Body of pancreas (tissue), 4 donors: ENCODE measurements at regions not wholly inside any gene's neighbourhood (a gene's known extent, or its start where the extent isn't known, plus 50 kb on each side); places are given as distances from the start of the nearest gene placed in this dataset.

ENCODE experiments used
- ATAC-seq: fragments of 150-250 bp; one replicate; pipeline ENCODE4 v1.9.1; 2016
- DNase-seq, 4 donors: peaks; one replicate each; pipeline ENCODE4 v3.0.0-alpha.2; 2019
- H3K27ac ChIP-seq, 4 donors: fragments of 200-600 bp; sonication (generic); 1 replicate in 3 of 4; 2 replicates in 1 of 4; pipeline versions ENCODE4 v1.5.1 to v1.6.1; 2016 to 2019; ENCODE audit warnings: mild to moderate bottlenecking in 1 of 4, mixed read lengths in 1 of 4, moderate library complexity in 1 of 4
- H3K27me3 ChIP-seq, 2 donors: fragments of 200-600 bp; sonication (generic); one replicate each; pipeline ENCODE4 v1.6.0; 2016; ENCODE audit warnings: mild to moderate bottlenecking in 1 of 2
- H3K36me3 ChIP-seq, 2 donors: fragments of 200-600 bp; sonication (generic); replicated peaks in 1 of 2; 2 replicates each; pipeline ENCODE4 v1.5.1; 2016; ENCODE audit warnings: low read depth in 2 of 2; ENCODE audit not compliant: insufficient read depth in 1 of 2
- H3K4me1 ChIP-seq: fragments of 200-600 bp; sonication (generic); one replicate; pipeline ENCODE4 v1.6.0; 2016
- H3K4me3 ChIP-seq, 2 donors: fragments of 200-600 bp; sonication (generic); 1 replicate in 1 of 2; 2 replicates in 1 of 2; pipeline ENCODE4 v1.5.1; 2016 to 2019
- H3K9me3 ChIP-seq, 3 donors: fragments of 200-600 bp; sonication (generic); 1 replicate in 2 of 3; 2 replicates in 1 of 3; pipeline ENCODE4 v1.5.1; 2016
- POLR2A ChIP-seq, 3 donors: fragments of 450-650 bp; IDR thresholded peaks; one replicate each; pipeline ENCODE4 v1.6.1; 2016; ENCODE audit warnings: antibody characterized with exemption in 3 of 3, mild to moderate bottlenecking in 2 of 3
- WGBS, 2 donors: methylation state at CpG; one replicate each; pipeline ENCODE4 v1.1.5; 2017; 5-methylcytosine and 5-hydroxymethylcytosine counted together
- intact Hi-C: fragments of 100-400 bp; cut with DNase I; formaldehyde crosslinking; loops from one replicate; pipeline ENCODE4 v1.15.1; 2023
- TF ChIP-seq, protein P1 (sequence below), 7 experiments: fragments of 450-650 bp in 4 of 7; fragments of 200-600 bp in 3 of 7; sonication (generic) in 3 of 7; IDR thresholded peaks; one replicate each; pipeline ENCODE4 v1.5.1; 2016 to 2019; ENCODE audit warnings: antibody characterized with exemption in 7 of 7

DNA sequence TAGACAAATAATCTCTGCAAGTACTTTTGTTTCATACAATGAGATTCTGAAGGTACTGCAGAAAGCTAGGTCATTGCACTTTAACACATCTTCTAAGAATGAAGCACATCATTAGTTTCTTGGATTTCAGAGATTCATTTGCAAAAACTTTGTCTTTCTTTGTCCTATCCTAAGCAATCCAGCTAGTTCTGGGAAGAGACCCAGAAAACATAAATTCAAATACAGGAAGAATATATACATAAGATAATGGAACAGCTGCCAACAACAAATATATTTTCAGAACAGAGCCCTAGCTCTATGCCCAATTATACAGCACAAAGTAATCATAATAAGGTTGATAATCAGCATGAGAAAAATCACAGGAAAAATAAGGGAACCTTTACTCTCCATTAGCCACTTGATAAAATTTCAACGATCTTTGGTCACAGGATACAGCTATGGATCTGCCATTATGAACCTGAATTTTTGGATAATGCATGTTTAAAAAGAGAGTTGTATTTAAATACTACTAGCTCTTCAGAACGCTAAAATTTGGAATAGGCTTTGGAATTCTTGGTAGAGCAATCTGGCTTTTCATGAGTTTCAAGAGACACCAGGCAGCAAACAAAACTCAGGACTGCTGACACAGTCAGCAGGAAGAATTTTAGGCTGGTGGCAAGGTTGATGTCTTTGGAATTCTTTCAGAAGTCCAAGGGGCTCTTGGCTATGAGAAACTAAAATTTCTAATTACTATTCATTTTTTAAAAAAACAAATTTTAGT lies 250.4 kb upstream of the SMIM21 start:
- TF ChIP-seq, protein P1, sequence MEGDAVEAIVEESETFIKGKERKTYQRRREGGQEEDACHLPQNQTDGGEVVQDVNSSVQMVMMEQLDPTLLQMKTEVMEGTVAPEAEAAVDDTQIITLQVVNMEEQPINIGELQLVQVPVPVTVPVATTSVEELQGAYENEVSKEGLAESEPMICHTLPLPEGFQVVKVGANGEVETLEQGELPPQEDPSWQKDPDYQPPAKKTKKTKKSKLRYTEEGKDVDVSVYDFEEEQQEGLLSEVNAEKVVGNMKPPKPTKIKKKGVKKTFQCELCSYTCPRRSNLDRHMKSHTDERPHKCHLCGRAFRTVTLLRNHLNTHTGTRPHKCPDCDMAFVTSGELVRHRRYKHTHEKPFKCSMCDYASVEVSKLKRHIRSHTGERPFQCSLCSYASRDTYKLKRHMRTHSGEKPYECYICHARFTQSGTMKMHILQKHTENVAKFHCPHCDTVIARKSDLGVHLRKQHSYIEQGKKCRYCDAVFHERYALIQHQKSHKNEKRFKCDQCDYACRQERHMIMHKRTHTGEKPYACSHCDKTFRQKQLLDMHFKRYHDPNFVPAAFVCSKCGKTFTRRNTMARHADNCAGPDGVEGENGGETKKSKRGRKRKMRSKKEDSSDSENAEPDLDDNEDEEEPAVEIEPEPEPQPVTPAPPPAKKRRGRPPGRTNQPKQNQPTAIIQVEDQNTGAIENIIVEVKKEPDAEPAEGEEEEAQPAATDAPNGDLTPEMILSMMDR (IDR thresholded peaks at IDR 0.05), result no peak
- no peak for TF ChIP-seq POLR2A (IDR thresholded peaks at IDR 0.05)
- DNase-seq (no peak), ATAC-seq (no peak)
- H3K27ac ChIP-seq, result no peak overlapping the region
- intact Hi-C loops, result no loop called here
- no peaks in the 10 kb centered on the region for H3K27me3 ChIP-seq
- H3K4me3 ChIP-seq, result no peak overlapping the region
- no peaks in the 10 kb centered on the region for H3K36me3 ChIP-seq
- 55 to 59% methylated on average over 2 of the region's 2 CpGs for WGBS, 2 donors
- peaks cover 20% of the 10 kb centered on the region for H3K4me1 ChIP-seq
- H3K9me3 ChIP-seq, result no peaks in the 10 kb centered on the region

DNA sequence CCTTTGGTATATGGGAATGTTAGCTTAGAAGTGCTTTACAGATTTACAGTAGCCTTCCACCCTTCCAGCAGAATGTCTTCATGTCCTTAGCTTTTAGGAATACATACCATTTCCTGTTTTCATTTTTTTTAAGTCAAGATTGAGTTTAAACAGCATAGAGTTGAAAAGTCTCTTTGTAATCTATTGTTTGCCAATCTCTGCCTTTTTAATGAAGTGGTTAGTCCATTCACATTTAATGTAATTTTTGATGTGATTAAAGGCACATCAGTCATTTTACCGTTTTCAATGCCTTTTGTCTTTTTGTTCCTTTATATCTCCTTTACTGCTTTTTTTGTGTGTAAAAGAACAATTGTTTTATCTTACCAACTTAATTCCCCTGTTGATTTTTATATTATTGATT lies 233.4 kb upstream of the SMIM21 start:
- intact Hi-C loops, result no loop called here
- WGBS, 2 donors, result 24 to 37% methylated on average over 1 of the region's 1 CpG
- no peaks in the 10 kb centered on the region for H3K9me3 ChIP-seq

GRCh38 chr18:75659535-75660023 lies 232.1 kb upstream of the SMIM21 start:
- TF ChIP-seq, protein P1 (IDR thresholded peaks at IDR 0.05), result no peak
- TF ChIP-seq POLR2A (IDR thresholded peaks at IDR 0.05), result no peak
- DNase-seq, result no peak
- Histone ChIP-seq H3K4me3 (no peak overlapping the region), H3K4me1 (no peaks in the 10 kb centered on the region), H3K9me3 (no peaks in the 10 kb centered on the region), H3K27ac (no peak overlapping the region), H3K27me3 (no peaks in the 10 kb centered on the region), H3K36me3 (no peaks in the 10 kb centered on the region)
- intact Hi-C loops, result no loop called here
- no peak for ATAC-seq

More for the DNA sequence above, 233.4 kb upstream of the SMIM21 start:
- no peaks in the 10 kb centered on the region for H3K4me1 ChIP-seq
- H3K27ac ChIP-seq, result no peak overlapping the region
- DNase-seq (no peak), ATAC-seq (no peak)
- no peak for TF ChIP-seq POLR2A (IDR thresholded peaks at IDR 0.05)
- TF ChIP-seq, protein P1 (IDR thresholded peaks at IDR 0.05), result no peak
- H3K4me3 ChIP-seq, result no peak overlapping the region
- H3K36me3 ChIP-seq, result no peaks in the 10 kb centered on the region
- no peaks in the 10 kb centered on the region for H3K27me3 ChIP-seq

DNA sequence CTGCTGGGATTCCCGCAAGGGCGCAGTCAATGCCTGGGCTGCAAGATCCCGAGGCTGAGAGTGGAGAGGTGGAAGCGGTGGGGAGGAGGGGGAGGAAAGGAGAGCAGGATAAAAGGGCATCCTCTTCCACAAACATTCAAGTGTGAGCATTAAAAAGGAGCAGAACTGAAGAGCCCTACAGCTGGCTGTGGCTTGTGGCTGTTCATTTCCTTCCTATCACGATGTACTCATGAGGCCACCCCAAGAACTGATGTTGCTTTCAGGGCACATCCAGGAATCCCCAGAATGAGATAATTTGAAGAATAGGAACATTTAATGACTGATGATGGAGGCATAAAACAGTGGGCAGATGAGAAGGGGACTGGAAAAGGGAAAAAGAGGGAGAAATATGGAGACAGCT lies 230.8 kb upstream of the SMIM21 start:
- ATAC-seq (no peak), DNase-seq (no peak)
- H3K27me3 ChIP-seq, result no peaks in the 10 kb centered on the region
- H3K4me3 ChIP-seq, result no peak overlapping the region
- TF ChIP-seq POLR2A (IDR thresholded peaks at IDR 0.05), result no peak
- TF ChIP-seq, protein P1 (IDR thresholded peaks at IDR 0.05), result no peak
- no peaks in the 10 kb centered on the region for H3K4me1 ChIP-seq
- H3K9me3 ChIP-seq, result no peaks in the 10 kb centered on the region
- no peak overlapping the region for H3K27ac ChIP-seq
- no peaks in the 10 kb centered on the region for H3K36me3 ChIP-seq
- WGBS, 2 donors, result 35 to 60% methylated on average over 4 to 5 of the region's 5 CpGs
- intact Hi-C loops, result no loop called here
